Memory B cell (primary cell): ENCODE measurements at regions not wholly inside any gene's neighbourhood (a gene's known extent, or its start where the extent isn't known, plus 50 kb on each side); places are given as distances from the start of the nearest gene placed in this dataset.

Source experiments
- ATAC-seq: fragments of 150-1000 bp; cut with Tn5 transposase; 2 replicates; pipeline ENCODE4 v1.10.0; 2021; ENCODE audit warnings: low read depth, mild to moderate bottlenecking, moderate library complexity
- DNase-seq, 2 donors: peaks; one replicate each; pipeline ENCODE4 v3.0.0; 2022; ENCODE audit warnings: low spot score in 2 of 2
- H3K27ac Mint-ChIP-seq: one replicate; pipeline ENCODE4 v1.8.0; 2022; ENCODE audit warnings: mild to moderate bottlenecking, moderate library complexity, mixed read lengths
- H3K27me3 Mint-ChIP-seq: one replicate; pipeline ENCODE4 v1.8.0; 2022; ENCODE audit warnings: mixed read lengths
- H3K36me3 Mint-ChIP-seq: one replicate; pipeline ENCODE4 v1.8.0; 2022; ENCODE audit warnings: mild to moderate bottlenecking, mixed read lengths
- H3K4me1 Mint-ChIP-seq: one replicate; pipeline ENCODE4 v1.8.0; 2022; ENCODE audit warnings: mixed read lengths
- H3K4me3 Mint-ChIP-seq: one replicate; pipeline ENCODE4 v1.8.0; 2022; ENCODE audit warnings: mild to moderate bottlenecking, moderate library complexity, mixed read lengths
- H3K9me3 Mint-ChIP-seq: one replicate; pipeline ENCODE4 v1.8.0; 2022; ENCODE audit warnings: mixed read lengths

GRCh38 chr3:150061288-150062024, 90.8 kb upstream of the PFN2 start:
- H3K36me3 Mint-ChIP-seq, result no peaks in the 10 kb centered on the region
- H3K4me1 Mint-ChIP-seq, result no peaks in the 10 kb centered on the region
- H3K9me3 Mint-ChIP-seq, result no peaks in the 10 kb centered on the region
- DNase-seq, result no peak
- H3K4me3 Mint-ChIP-seq, result no peak overlapping the region
- ATAC-seq, result no peak
- H3K27me3 Mint-ChIP-seq, result peaks cover 3% of the 10 kb centered on the region
- no peak overlapping the region for H3K27ac Mint-ChIP-seq

- no peaks in the 10 kb centered on the region for H3K36me3 Mint-ChIP-seq
- DNase-seq, result no peak
- H3K27ac Mint-ChIP-seq, result no peak overlapping the region
- ATAC-seq, result no peak
- no peaks in the 10 kb centered on the region for H3K9me3 Mint-ChIP-seq
- H3K27me3 Mint-ChIP-seq, result peaks cover 10% of the 10 kb centered on the region
- no peaks in the 10 kb centered on the region for H3K4me1 Mint-ChIP-seq
- no peak overlapping the region for H3K4me3 Mint-ChIP-seq
These were observed 89.0 kb upstream of the PFN2 start for GRCh38 chr3:150059729-150060128.

- no peaks in the 10 kb centered on the region for H3K4me1 Mint-ChIP-seq
- H3K36me3 Mint-ChIP-seq, result no peaks in the 10 kb centered on the region
- H3K27me3 Mint-ChIP-seq, result peaks cover 10% of the 10 kb centered on the region
- H3K27ac Mint-ChIP-seq, result no peak overlapping the region
- H3K9me3 Mint-ChIP-seq, result no peaks in the 10 kb centered on the region
- H3K4me3 Mint-ChIP-seq, result no peak overlapping the region
- ATAC-seq (no peak), DNase-seq (no peak)
These were observed 88.5 kb upstream of the PFN2 start for GRCh38 chr3:150059241-150059640.

- ATAC-seq (no peak), DNase-seq (no peak)
- Mint-ChIP-seq H3K27me3 (peaks cover 12% of the 10 kb centered on the region), H3K27ac (no peak overlapping the region), H3K4me3 (no peak overlapping the region), H3K4me1 (no peaks in the 10 kb centered on the region), H3K36me3 (no peaks in the 10 kb centered on the region), H3K9me3 (no peaks in the 10 kb centered on the region)
These were observed 86.5 kb upstream of the PFN2 start for GRCh38 chr3:150057227-150057626.

- H3K4me1 Mint-ChIP-seq, result no peaks in the 10 kb centered on the region
- no peak overlapping the region for H3K27ac Mint-ChIP-seq
- peaks cover 12% of the 10 kb centered on the region for H3K27me3 Mint-ChIP-seq
- no peak overlapping the region for H3K4me3 Mint-ChIP-seq
- DNase-seq, result no peak
- no peaks in the 10 kb centered on the region for H3K36me3 Mint-ChIP-seq
- ATAC-seq, result no peak
- H3K9me3 Mint-ChIP-seq, result no peaks in the 10 kb centered on the region
These were observed 84.6 kb upstream of the PFN2 start for GRCh38 chr3:150055332-150055731.

GRCh38 chr3:150054635-150055034, 83.9 kb upstream of the PFN2 start:
- ATAC-seq, result no peak
- no peaks in the 10 kb centered on the region for H3K4me1 Mint-ChIP-seq
- H3K9me3 Mint-ChIP-seq, result no peaks in the 10 kb centered on the region
- H3K4me3 Mint-ChIP-seq, result no peak overlapping the region
- no peak overlapping the region for H3K27ac Mint-ChIP-seq
- peaks cover 12% of the 10 kb centered on the region for H3K27me3 Mint-ChIP-seq
- H3K36me3 Mint-ChIP-seq, result no peaks in the 10 kb centered on the region
- no peak for DNase-seq

GRCh38 chr3:150050510-150050909, 79.8 kb upstream of the PFN2 start:
- Mint-ChIP-seq H3K27ac (no peak overlapping the region), H3K4me1 (no peaks in the 10 kb centered on the region), H3K4me3 (no peak overlapping the region), H3K9me3 (no peaks in the 10 kb centered on the region), H3K27me3 (peaks cover 8% of the 10 kb centered on the region), H3K36me3 (no peaks in the 10 kb centered on the region)
- DNase-seq, result no peak
- ATAC-seq, result no peak

- DNase-seq (no peak), ATAC-seq (no peak)
- Mint-ChIP-seq H3K4me3 (no peak overlapping the region), H3K27me3 (peaks cover 2% of the 10 kb centered on the region), H3K4me1 (no peaks in the 10 kb centered on the region), H3K36me3 (no peaks in the 10 kb centered on the region), H3K27ac (no peak overlapping the region), H3K9me3 (no peaks in the 10 kb centered on the region)
These were observed 78.6 kb upstream of the PFN2 start for GRCh38 chr3:150049317-150049716.

GRCh38 chr3:150041877-150042276, 71.2 kb upstream of the PFN2 start:
- Mint-ChIP-seq H3K4me3 (no peak overlapping the region), H3K27me3 (peaks cover 8% of the 10 kb centered on the region), H3K9me3 (peaks cover 8% of the 10 kb centered on the region), H3K27ac (no peak overlapping the region), H3K36me3 (peaks cover 2% of the 10 kb centered on the region), H3K4me1 (no peaks in the 10 kb centered on the region)
- DNase-seq (no peak), ATAC-seq (no peak)

GRCh38 chr3:150040097-150040496, 69.4 kb upstream of the PFN2 start:
- H3K4me1 Mint-ChIP-seq, result no peaks in the 10 kb centered on the region
- H3K27me3 Mint-ChIP-seq, result peaks cover 14% of the 10 kb centered on the region
- H3K27ac Mint-ChIP-seq, result no peak overlapping the region
- ATAC-seq (no peak), DNase-seq (no peak)
- H3K4me3 Mint-ChIP-seq, result no peak overlapping the region
- H3K9me3 Mint-ChIP-seq, result peaks cover 8% of the 10 kb centered on the region
- H3K36me3 Mint-ChIP-seq, result peaks cover 2% of the 10 kb centered on the region

- ATAC-seq (no peak), DNase-seq (no peak)
- Mint-ChIP-seq H3K27ac (no peak overlapping the region), H3K9me3 (peaks cover 8% of the 10 kb centered on the region), H3K4me3 (no peak overlapping the region), H3K27me3 (peaks cover 19% of the 10 kb centered on the region), H3K36me3 (peaks cover 2% of the 10 kb centered on the region), H3K4me1 (no peaks in the 10 kb centered on the region)
These were observed 68.1 kb upstream of the PFN2 start for GRCh38 chr3:150038830-150039229.

GRCh38 chr3:150036780-150037179, 66.1 kb upstream of the PFN2 start:
- no peak for ATAC-seq
- Mint-ChIP-seq H3K27ac (no peak overlapping the region), H3K27me3 (peaks cover 19% of the 10 kb centered on the region), H3K9me3 (peaks cover 8% of the 10 kb centered on the region), H3K36me3 (peaks cover 2% of the 10 kb centered on the region), H3K4me1 (no peaks in the 10 kb centered on the region), H3K4me3 (no peak overlapping the region)
- DNase-seq, result no peak

GRCh38 chr3:150035910-150036612, 65.4 kb upstream of the PFN2 start:
- Mint-ChIP-seq H3K4me1 (no peaks in the 10 kb centered on the region), H3K36me3 (no peaks in the 10 kb centered on the region), H3K4me3 (no peak overlapping the region), H3K9me3 (peaks cover 4% of the 10 kb centered on the region), H3K27me3 (peaks cover 16% of the 10 kb centered on the region), H3K27ac (no peak overlapping the region)
- no peak for DNase-seq
- ATAC-seq, result no peak

- peaks cover 16% of the 10 kb centered on the region for H3K27me3 Mint-ChIP-seq
- no peak overlapping the region for H3K27ac Mint-ChIP-seq
- DNase-seq (no peak), ATAC-seq (no peak)
- H3K36me3 Mint-ChIP-seq, result no peaks in the 10 kb centered on the region
- H3K9me3 Mint-ChIP-seq, result peaks cover 2% of the 10 kb centered on the region
- H3K4me1 Mint-ChIP-seq, result no peaks in the 10 kb centered on the region
- H3K4me3 Mint-ChIP-seq, result no peak overlapping the region
These were observed 64.6 kb upstream of the PFN2 start for GRCh38 chr3:150035301-150035779.

GRCh38 chr3:150033721-150034120, 63.0 kb upstream of the PFN2 start:
- no peak for DNase-seq
- H3K27ac Mint-ChIP-seq, result no peak overlapping the region
- no peak for ATAC-seq
- no peaks in the 10 kb centered on the region for H3K4me1 Mint-ChIP-seq
- no peak overlapping the region for H3K4me3 Mint-ChIP-seq
- H3K9me3 Mint-ChIP-seq, result no peaks in the 10 kb centered on the region
- H3K36me3 Mint-ChIP-seq, result no peaks in the 10 kb centered on the region
- peaks cover 15% of the 10 kb centered on the region for H3K27me3 Mint-ChIP-seq
